Right atrium auricular region (tissue), 2 donors: ENCODE measurements at regions not wholly inside any gene's neighbourhood (a gene's known extent, or its start where the extent isn't known, plus 50 kb on each side); places are given as distances from the start of the nearest gene placed in this dataset.

Source experiments
- DNase-seq: peaks from one replicate; pipeline ENCODE4 v3.0.0-alpha.2; 2019; ENCODE audit warnings: low spot score
- H3K27ac ChIP-seq, 2 donors: fragments of 200-600 bp; sonication (generic); 1 replicate in 1 of 2; 2 replicates in 1 of 2; pipeline ENCODE4 v1.5.1; 2016 to 2019
- H3K27me3 ChIP-seq, 2 donors: fragments of 200-600 bp; sonication (generic); one replicate each; pipeline versions ENCODE4 v1.5.1 to v1.6.0; 2017 to 2019
- H3K36me3 ChIP-seq: fragments of 200-600 bp; sonication (generic); one replicate; pipeline ENCODE4 v1.5.1; 2016
- H3K4me1 ChIP-seq, 2 donors: fragments of 200-600 bp; sonication (generic); one replicate each; pipeline versions ENCODE4 v1.5.1 to v1.6.0; 2017 to 2019
- H3K4me3 ChIP-seq, 2 donors: fragments of 200-600 bp; sonication (generic); 1 replicate in 1 of 2; 2 replicates in 1 of 2; pipeline ENCODE4 v1.5.1; 2017 to 2019; ENCODE audit warnings: mild to moderate bottlenecking in 1 of 2, moderate library complexity in 1 of 2
- H3K9me3 ChIP-seq, 2 donors: fragments of 200-600 bp; sonication (generic); one replicate each; pipeline ENCODE4 v1.5.1; 2019
- CTCF ChIP-seq, 2 donors: fragments of 200-600 bp; sonication (generic); IDR thresholded peaks; one replicate each; pipeline ENCODE4 v1.5.1; 2019; ENCODE audit warnings: antibody characterized with exemption in 2 of 2

- Histone ChIP-seq H3K27me3 (no peaks in the 10 kb centered on the region), H3K4me3 (no peak overlapping the region)
Observed at GRCh38 chr5:89694026-89694550, 715.5 kb downstream of the CETN3 start.

GRCh38 chr5:89690331-89690730 lies 719.2 kb downstream of the CETN3 start:
- no peaks in the 10 kb centered on the region for H3K9me3 ChIP-seq
- no peaks in the 10 kb centered on the region for H3K27me3 ChIP-seq
- peaks cover 0 to 4% of the 10 kb centered on the region in 2 donors for H3K4me1 ChIP-seq
- no peaks in the 10 kb centered on the region for H3K36me3 ChIP-seq
- TF ChIP-seq CTCF (IDR thresholded peaks at IDR 0.05): no peak
- no peak for DNase-seq
- no peak overlapping the region for H3K4me3 ChIP-seq
- no peak overlapping the region for H3K27ac ChIP-seq

More at GRCh38 chr5:89694026-89694550, 715.5 kb downstream of the CETN3 start:
- Histone ChIP-seq H3K9me3 (no peaks in the 10 kb centered on the region), H3K27ac (no peak overlapping the region), H3K4me1 (no peaks in the 10 kb centered on the region), H3K36me3 (no peaks in the 10 kb centered on the region)
- DNase-seq: no peak
- TF ChIP-seq CTCF (IDR thresholded peaks at IDR 0.05): no peak

GRCh38 chr5:89686081-89686765 lies 723.3 kb downstream of the CETN3 start:
- Histone ChIP-seq H3K4me3 (peak overlapping the region in 1 of 2 donors; percentile 16), H3K27me3 (no peaks in the 10 kb centered on the region), H3K9me3 (no peaks in the 10 kb centered on the region), H3K27ac (peak overlapping the region in 1 of 2 donors; percentile 47), H3K36me3 (no peaks in the 10 kb centered on the region), H3K4me1 (peaks cover 0 to 4% of the 10 kb centered on the region in 2 donors)
- no peak for DNase-seq
- TF ChIP-seq CTCF (IDR thresholded peaks at IDR 0.05): no peak

GRCh38 chr5:89676634-89677033 lies 732.9 kb downstream of the CETN3 start:
- no peak for TF ChIP-seq CTCF (IDR thresholded peaks at IDR 0.05)
- no peaks in the 10 kb centered on the region for H3K27me3 ChIP-seq
- DNase-seq: no peak
- H3K36me3 ChIP-seq: no peaks in the 10 kb centered on the region
- no peak overlapping the region for H3K27ac ChIP-seq
- H3K9me3 ChIP-seq: no peaks in the 10 kb centered on the region
- no peak overlapping the region for H3K4me3 ChIP-seq
- no peaks in the 10 kb centered on the region for H3K4me1 ChIP-seq

- H3K9me3 ChIP-seq: no peaks in the 10 kb centered on the region
- no peaks in the 10 kb centered on the region for H3K4me1 ChIP-seq
- no peak for TF ChIP-seq CTCF (IDR thresholded peaks at IDR 0.05)
- no peak overlapping the region for H3K27ac ChIP-seq
- H3K27me3 ChIP-seq: no peaks in the 10 kb centered on the region
- no peak for DNase-seq
- no peaks in the 10 kb centered on the region for H3K36me3 ChIP-seq
- H3K4me3 ChIP-seq: no peak overlapping the region
Observed at GRCh38 chr5:89673019-89673418, 736.5 kb downstream of the CETN3 start.

GRCh38 chr5:89668821-89669220 lies 740.7 kb downstream of the CETN3 start:
- H3K36me3 ChIP-seq: no peaks in the 10 kb centered on the region
- H3K27me3 ChIP-seq: no peaks in the 10 kb centered on the region
- no peak overlapping the region for H3K27ac ChIP-seq
- DNase-seq: no peak
- H3K4me1 ChIP-seq: no peaks in the 10 kb centered on the region
- no peak overlapping the region for H3K4me3 ChIP-seq
- H3K9me3 ChIP-seq: peaks cover 0 to 18% of the 10 kb centered on the region in 2 donors
- no peak for TF ChIP-seq CTCF (IDR thresholded peaks at IDR 0.05)
